HuH-7.5 (cell line): ENCODE measurements at regions not wholly inside any gene's neighbourhood (a gene's known extent, or its start where the extent isn't known, plus 50 kb on each side); places are given as distances from the start of the nearest gene placed in this dataset.

Source experiments
- DNase-seq: peaks from one replicate; pipeline ENCODE4 v3.0.0; 2011; ENCODE audit warnings: low spot score

GRCh38 chr1:14039582-14040430, 339.8 kb downstream of the PRDM2 start:
- no peak for DNase-seq

GRCh38 chr1:14049965-14050364, 350.0 kb downstream of the PRDM2 start:
- no peak for DNase-seq

GRCh38 chr1:14055442-14056223, 355.6 kb downstream of the PRDM2 start:
- no peak for DNase-seq

- no peak for DNase-seq
These were observed 357.7 kb downstream of the PRDM2 start for GRCh38 chr1:14057640-14058039.

- DNase-seq = no peak
These were observed 361.2 kb downstream of the PRDM2 start for GRCh38 chr1:14061204-14061603.

GRCh38 chr1:14061722-14062121, 361.7 kb downstream of the PRDM2 start:
- DNase-seq = no peak

GRCh38 chr1:14062669-14063068, 362.7 kb downstream of the PRDM2 start:
- DNase-seq = no peak

GRCh38 chr1:14064649-14065442, 364.9 kb downstream of the PRDM2 start:
- no peak for DNase-seq

GRCh38 chr1:14065486-14065885, 365.5 kb downstream of the PRDM2 start:
- DNase-seq = no peak

- no peak for DNase-seq
These were observed 367.0 kb downstream of the PRDM2 start for GRCh38 chr1:14067036-14067435.

GRCh38 chr1:14067711-14068110, 367.7 kb downstream of the PRDM2 start:
- DNase-seq = no peak

- DNase-seq = no peak
These were observed 371.6 kb downstream of the PRDM2 start for GRCh38 chr1:14071581-14071980.

- no peak for DNase-seq
These were observed 380.7 kb downstream of the PRDM2 start for GRCh38 chr1:14080653-14081052.

GRCh38 chr1:14082331-14082730, 382.3 kb downstream of the PRDM2 start:
- no peak for DNase-seq

- no peak for DNase-seq
These were observed 383.3 kb downstream of the PRDM2 start for GRCh38 chr1:14083277-14083676.

- DNase-seq = no peak
These were observed 383.7 kb downstream of the PRDM2 start for GRCh38 chr1:14083706-14084105.

- no peak for DNase-seq
These were observed 390.1 kb downstream of the PRDM2 start for GRCh38 chr1:14090062-14090461.

GRCh38 chr1:14090531-14090930, 390.5 kb downstream of the PRDM2 start:
- DNase-seq = no peak

- no peak for DNase-seq
These were observed 394.8 kb downstream of the PRDM2 start for GRCh38 chr1:14094611-14095400.

GRCh38 chr1:14098294-14098913, 398.4 kb downstream of the PRDM2 start:
- no peak for DNase-seq

- DNase-seq = no peak
These were observed 400.5 kb downstream of the PRDM2 start for GRCh38 chr1:14100444-14100843.
